ENCODE measurements at regions not wholly inside any gene's neighbourhood (a gene's known extent, or its start where the extent isn't known, plus 50 kb on each side); places are given as distances from the start of the nearest gene placed in this dataset.

- TF ChIP-seq, protein P1, sequence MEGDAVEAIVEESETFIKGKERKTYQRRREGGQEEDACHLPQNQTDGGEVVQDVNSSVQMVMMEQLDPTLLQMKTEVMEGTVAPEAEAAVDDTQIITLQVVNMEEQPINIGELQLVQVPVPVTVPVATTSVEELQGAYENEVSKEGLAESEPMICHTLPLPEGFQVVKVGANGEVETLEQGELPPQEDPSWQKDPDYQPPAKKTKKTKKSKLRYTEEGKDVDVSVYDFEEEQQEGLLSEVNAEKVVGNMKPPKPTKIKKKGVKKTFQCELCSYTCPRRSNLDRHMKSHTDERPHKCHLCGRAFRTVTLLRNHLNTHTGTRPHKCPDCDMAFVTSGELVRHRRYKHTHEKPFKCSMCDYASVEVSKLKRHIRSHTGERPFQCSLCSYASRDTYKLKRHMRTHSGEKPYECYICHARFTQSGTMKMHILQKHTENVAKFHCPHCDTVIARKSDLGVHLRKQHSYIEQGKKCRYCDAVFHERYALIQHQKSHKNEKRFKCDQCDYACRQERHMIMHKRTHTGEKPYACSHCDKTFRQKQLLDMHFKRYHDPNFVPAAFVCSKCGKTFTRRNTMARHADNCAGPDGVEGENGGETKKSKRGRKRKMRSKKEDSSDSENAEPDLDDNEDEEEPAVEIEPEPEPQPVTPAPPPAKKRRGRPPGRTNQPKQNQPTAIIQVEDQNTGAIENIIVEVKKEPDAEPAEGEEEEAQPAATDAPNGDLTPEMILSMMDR (IDR thresholded peaks at IDR 0.05): no peak
- intact Hi-C loops (cut with DNase I): no loop called here
- Histone ChIP-seq H3K36me3 (no peaks in the 10 kb centered on the region), H3K9me3 (peaks cover 0 to 21% (median 3%) of the 10 kb centered on the region in 11 donors), H3K4me3 (no peak overlapping the region), H3K4me1 (no peaks in the 10 kb centered on the region), H3K27me3 (no peaks in the 10 kb centered on the region), H3K27ac (no peak overlapping the region)
- no peak for ATAC-seq
- WGBS, 2 donors: 87 to 92% methylated on average over 2 of the region's 2 CpGs
- no peak for DNase-seq
Observed at GRCh38 chr1:73106931-73107330, 824.6 kb upstream of the NEGR1 start.

DNA sequence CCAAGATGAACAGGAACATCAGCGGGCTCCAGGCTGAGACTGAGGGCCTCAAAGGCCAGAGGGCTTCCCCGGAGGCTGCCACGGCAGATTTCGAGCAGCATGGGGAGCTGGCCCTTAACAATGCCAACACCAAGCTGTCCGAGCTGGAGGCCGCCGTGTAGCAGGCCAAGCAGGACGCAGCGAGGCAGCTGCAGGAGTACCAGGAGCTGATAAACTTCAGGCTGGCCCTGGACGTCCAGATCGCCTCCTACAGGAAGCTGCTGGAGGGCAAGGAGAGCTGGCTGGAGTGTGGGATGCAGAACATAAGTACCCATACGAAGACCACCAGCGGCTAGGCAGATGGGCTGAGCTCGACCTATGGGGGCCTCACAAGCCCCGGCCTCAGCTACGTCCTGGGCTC lies 823.4 kb upstream of the NEGR1 start:
- Histone ChIP-seq H3K27me3 (no peaks in the 10 kb centered on the region), H3K4me3 (no peak overlapping the region), H3K36me3 (no peaks in the 10 kb centered on the region), H3K27ac (no peak overlapping the region), H3K4me1 (no peaks in the 10 kb centered on the region), H3K9me3 (peaks cover 0 to 21% (median 3%) of the 10 kb centered on the region in 11 donors)
- intact Hi-C loops (cut with DNase I): no loop called here
- 92 to 94% methylated on average over 16 of the region's 16 CpGs for WGBS, 2 donors
- ATAC-seq (no peak), DNase-seq (no peak)
- TF ChIP-seq, protein P1 (IDR thresholded peaks at IDR 0.05): no peak

GRCh38 chr1:73104749-73105148 lies 822.4 kb upstream of the NEGR1 start:
- Histone ChIP-seq H3K36me3 (no peaks in the 10 kb centered on the region), H3K4me3 (no peak overlapping the region), H3K4me1 (no peaks in the 10 kb centered on the region), H3K9me3 (peaks cover 0 to 21% (median 3%) of the 10 kb centered on the region in 11 donors), H3K27ac (no peak overlapping the region), H3K27me3 (no peaks in the 10 kb centered on the region)
- intact Hi-C loops (cut with DNase I): no loop called here
- TF ChIP-seq, protein P1 (IDR thresholded peaks at IDR 0.05): no peak
- no peak for DNase-seq
- no peak for ATAC-seq
- 91 to 93% methylated on average over 8 of the region's 8 CpGs for WGBS, 2 donors

DNA sequence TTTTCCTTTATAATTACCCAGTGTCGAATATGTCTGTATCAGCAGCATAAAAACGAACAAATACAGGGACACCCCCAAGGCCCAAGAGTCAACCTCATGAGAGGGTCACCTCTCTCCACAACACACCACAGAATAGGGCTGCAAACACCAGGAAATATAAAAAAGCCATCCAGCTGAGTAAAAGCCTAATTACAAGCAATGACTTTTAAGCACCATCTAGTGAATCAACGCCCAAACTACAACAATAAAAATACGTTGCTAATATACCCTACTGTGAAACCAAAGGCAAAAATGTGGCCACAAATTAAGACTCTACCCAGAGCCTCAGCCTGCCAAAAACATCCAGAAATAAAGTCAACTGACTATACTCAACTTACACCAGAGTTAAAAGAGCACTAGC lies 817.9 kb upstream of the NEGR1 start:
- WGBS, 2 donors: 76 to 79% methylated on average over 4 of the region's 4 CpGs
- H3K9me3 ChIP-seq: peaks cover 0 to 14% (median 0%) of the 10 kb centered on the region in 11 donors
- no peaks in the 10 kb centered on the region for H3K4me1 ChIP-seq
- DNase-seq (no peak), ATAC-seq (no peak)
- TF ChIP-seq, protein P1 (IDR thresholded peaks at IDR 0.05): no peak
- intact Hi-C loops (cut with DNase I): no loop called here
- no peak overlapping the region for H3K4me3 ChIP-seq
- H3K36me3 ChIP-seq: no peaks in the 10 kb centered on the region
- no peak overlapping the region for H3K27ac ChIP-seq
- no peaks in the 10 kb centered on the region for H3K27me3 ChIP-seq

DNA sequence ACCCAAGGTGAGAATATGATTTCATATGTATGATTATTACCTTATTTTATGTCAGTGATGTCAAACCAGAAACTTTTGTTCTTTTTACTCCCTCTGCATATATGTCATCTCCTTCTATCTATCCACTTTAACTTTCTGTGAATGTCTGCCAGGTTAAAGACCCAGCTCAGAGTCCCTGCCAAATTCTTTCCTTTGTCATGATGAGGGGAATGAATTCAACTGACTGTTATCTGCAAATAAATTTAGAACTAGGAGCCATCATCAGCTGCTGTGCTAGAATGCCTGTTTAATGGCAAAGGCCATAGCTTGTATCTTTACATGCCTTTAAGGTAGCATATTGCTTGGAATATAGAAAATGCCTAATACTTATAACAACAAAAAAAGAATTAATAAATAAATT lies 815.6 kb upstream of the NEGR1 start:
- H3K9me3 ChIP-seq: peaks cover 0 to 3% (median 0%) of the 10 kb centered on the region in 11 donors
- intact Hi-C loops (cut with DNase I): no loop called here

More for the DNA sequence above, 815.6 kb upstream of the NEGR1 start:
- H3K27me3 ChIP-seq: no peaks in the 10 kb centered on the region
- no peaks in the 10 kb centered on the region for H3K36me3 ChIP-seq
- no peak overlapping the region for H3K27ac ChIP-seq
- H3K4me3 ChIP-seq: no peak overlapping the region
- H3K4me1 ChIP-seq: no peaks in the 10 kb centered on the region
- DNase-seq (no peak), ATAC-seq (no peak)
- TF ChIP-seq, protein P1 (IDR thresholded peaks at IDR 0.05): no peak
